ENCODE measurements at regions not wholly inside any gene's neighbourhood (a gene's known extent, or its start where the extent isn't known, plus 50 kb on each side); places are given as distances from the start of the nearest gene placed in this dataset.
A peak's percentile ranks its signal among the peaks of the same experiment; 100 is the strongest.

GRCh38 chr13:31875134-31875533 is 135.8 kb downstream of the RXFP2 start:
- H3K4me3 ChIP-seq (replicated peaks in 1 of 3; ENCODE audit: insufficient read depth in 1 of 3, low read depth in 2 of 3, low read length in 3 of 3), result no peak overlapping the region
- H3K9ac ChIP-seq (ENCODE audit: insufficient read depth, low read depth, low read length), result no peak overlapping the region
- ChIA-PET POLR2A (no interaction called here), CTCF (ENCODE audit: low intra/inter-chr PET ratio, low total read pairs) (no interaction called here)
- in situ Hi-C loops (cut with HindIII; ENCODE audit: extremely low pct_ligation_motif_present, low pct_unique_long_range_greater_than_20kb), result no loop called here
- TF ChIP-seq ZMAT3 (CRISPR knock-in tag; conservative IDR thresholded peaks at IDR 0.05) (no peak), SP1 (IDR thresholded peaks at IDR 0.05) (no peak), SP1 (CRISPR knock-in tag; IDR thresholded peaks at IDR 0.05) (no peak), CEBPB (IDR thresholded peaks at IDR 0.05; ENCODE audit: borderline replicate concordance, low read depth, low read length) (peak; percentile 52; the same call in 1 of the 2 replicates), HNF1B (CRISPR knock-in tag; IDR thresholded peaks at IDR 0.05) (no peak)
- no peaks in the 10 kb centered on the region for H4K20me1 ChIP-seq (ENCODE audit: insufficient read depth, low read length)
- no peaks in the 10 kb centered on the region for H3K79me2 ChIP-seq (ENCODE audit: insufficient read depth, low read length)
- no peaks in the 10 kb centered on the region for H3K9me3 ChIP-seq (ENCODE audit: low read length)
- ATAC-seq (no peak), DNase-seq (ENCODE audit: low spot score) (no peak), FAIRE-seq (no peak)
- no peak overlapping the region for H3K27ac ChIP-seq (ENCODE audit: extremely low read length, insufficient read depth, low read length)
- no peaks in the 10 kb centered on the region for H3K36me3 ChIP-seq (replicated peaks in 1 of 2; ENCODE audit: control insufficient read depth in 1 of 2, insufficient read depth in 2 of 2, low read length in 2 of 2)
- intact Hi-C loops (cut with micrococcal nuclease; ENCODE audit: unreplicated experiment), result no loop called here
- H3K4me1 ChIP-seq (ENCODE audit: insufficient read depth, low read length), result no peaks in the 10 kb centered on the region
- H2AFZ ChIP-seq (ENCODE audit: low read length), result no peak overlapping the region
- no peak overlapping the region for H3K4me2 ChIP-seq (ENCODE audit: low read depth, low read length)
- 4% methylated on average over 3 of the region's 3 CpGs for WGBS (ENCODE audit: low lambda C conversion rate)
- no peaks in the 10 kb centered on the region; a peak in 1 of 5 replicates for H3K27me3 ChIP-seq (ENCODE audit: control insufficient read depth in 1 of 2, insufficient read depth in 2 of 2, low read length in 2 of 2)
- BruUV-seq (replicated peaks), result no TSS peak

GRCh38 chr13:31878052-31878451 is 138.7 kb downstream of the RXFP2 start:
- intact Hi-C loops (cut with micrococcal nuclease; ENCODE audit: unreplicated experiment), result no loop called here

More at GRCh38 chr13:31878052-31878451, 138.7 kb downstream of the RXFP2 start:
- Histone ChIP-seq H3K9me3 (ENCODE audit: low read length) (no peaks in the 10 kb centered on the region), H3K27ac (ENCODE audit: extremely low read length, insufficient read depth, low read length) (no peak overlapping the region), H3K4me1 (ENCODE audit: insufficient read depth, low read length) (no peaks in the 10 kb centered on the region), H3K9ac (ENCODE audit: insufficient read depth, low read depth, low read length) (no peak overlapping the region), H3K79me2 (ENCODE audit: insufficient read depth, low read length) (no peaks in the 10 kb centered on the region), H4K20me1 (ENCODE audit: insufficient read depth, low read length) (no peaks in the 10 kb centered on the region), H2AFZ (ENCODE audit: low read length) (no peak overlapping the region), H3K4me3 (replicated peaks in 1 of 3; ENCODE audit: insufficient read depth in 1 of 3, low read depth in 2 of 3, low read length in 3 of 3) (no peak overlapping the region), H3K36me3 (replicated peaks in 1 of 2; ENCODE audit: control insufficient read depth in 1 of 2, insufficient read depth in 2 of 2, low read length in 2 of 2) (no peaks in the 10 kb centered on the region), H3K4me2 (ENCODE audit: low read depth, low read length) (no peak overlapping the region), H3K27me3 (ENCODE audit: control insufficient read depth in 1 of 2, insufficient read depth in 2 of 2, low read length in 2 of 2) (no peaks in the 10 kb centered on the region; a peak in 1 of 5 replicates)
- no TSS peak for BruUV-seq (replicated peaks)
- CTCF ChIA-PET (ENCODE audit: low intra/inter-chr PET ratio, low total read pairs), result no interaction called here
- POLR2A ChIA-PET, result no interaction called here
- no peak for TF ChIP-seq MEF2D (CRISPR knock-in tag; IDR thresholded peaks at IDR 0.05)
- no peak for TF ChIP-seq HNRNPK (IDR thresholded peaks at IDR 0.05; ENCODE audit: low read depth, low read length, poor library complexity, severe bottlenecking)
- TF ChIP-seq KDM6A (CRISPR knock-in tag; IDR thresholded peaks at IDR 0.05; ENCODE audit: low read depth), result no peak
- no peak for TF ChIP-seq ZNF496 (CRISPR knock-in tag; IDR thresholded peaks at IDR 0.05; ENCODE audit: insufficient replicate concordance)
- no peak for TF ChIP-seq MXD1 (CRISPR knock-in tag; IDR thresholded peaks at IDR 0.05)
- no peak for TF ChIP-seq FOSL1 (CRISPR knock-in tag; IDR thresholded peaks at IDR 0.05; ENCODE audit: borderline replicate concordance)
- TF ChIP-seq KAT8 (CRISPR knock-in tag; IDR thresholded peaks at IDR 0.05), result no peak
- TF ChIP-seq NCOA5 (CRISPR knock-in tag; IDR thresholded peaks at IDR 0.05), result no peak
- DNase-seq (ENCODE audit: low spot score) (no peak), FAIRE-seq (no peak), ATAC-seq (no peak)
- in situ Hi-C loops (cut with HindIII; ENCODE audit: extremely low pct_ligation_motif_present, low pct_unique_long_range_greater_than_20kb), result no loop called here
- WGBS (ENCODE audit: low lambda C conversion rate), result 0% methylated on average over 1 of the region's 1 CpG
